ENCODE measurements at regions not wholly inside any gene's neighbourhood (a gene's known extent, or its start where the extent isn't known, plus 50 kb on each side); places are given as distances from the start of the nearest gene placed in this dataset.

GRCh38 chr4:186906722-186907121 is 183.1 kb upstream of the FAT1 start:
- H3K4me3 ChIP-seq (ENCODE audit: control insufficient read depth in 1 of 7, extremely low read depth in 1 of 7, insufficient read depth in 4 of 7, low read depth in 2 of 7, low read length in 6 of 7): no peak overlapping the region
- no peak overlapping the region for H3K27ac ChIP-seq (ENCODE audit: insufficient read depth in 1 of 2, low read depth in 1 of 2, low read length in 2 of 2, poor library complexity in 1 of 2, severe bottlenecking in 2 of 2)
- H3K27me3 ChIP-seq (replicated peaks in 2 of 5; ENCODE audit: control insufficient read depth in 4 of 5, insufficient read depth in 5 of 5, low read length in 4 of 5): no peaks in the 10 kb centered on the region
- H3K36me3 ChIP-seq (ENCODE audit: control insufficient read depth in 4 of 4, insufficient read depth in 4 of 4, low read length in 3 of 4): no peaks in the 10 kb centered on the region
- 71% methylated on average over 3 of the region's 12 CpGs for WGBS (ENCODE audit: insufficient coverage)
- no peaks in the 10 kb centered on the region for H3K4me1 ChIP-seq (ENCODE audit: control extremely low read depth in 1 of 4, control insufficient read depth in 4 of 4, insufficient read depth in 4 of 4, low read length in 3 of 4)
- CTCF ChIA-PET: interaction anchor here (0.6 kb wide), 1 partner anchor 10 kb away, joined by 3 read pairs; no protein-coding TSS in a partner anchor
- POLR2A ChIA-PET: no interaction called here
- no peaks in the 10 kb centered on the region for H3K9me3 ChIP-seq (ENCODE audit: control extremely low read depth in 1 of 5, control insufficient read depth in 4 of 5, insufficient read depth in 2 of 5, low read depth in 1 of 5, low read length in 4 of 5)
- DNase-seq: no peak

- Histone ChIP-seq H3K9me3 (ENCODE audit: control extremely low read depth in 1 of 5, control insufficient read depth in 4 of 5, insufficient read depth in 2 of 5, low read depth in 1 of 5, low read length in 4 of 5) (no peaks in the 10 kb centered on the region), H3K4me1 (ENCODE audit: control extremely low read depth in 1 of 4, control insufficient read depth in 4 of 4, insufficient read depth in 4 of 4, low read length in 3 of 4) (no peaks in the 10 kb centered on the region), H3K27me3 (replicated peaks in 2 of 5; ENCODE audit: control insufficient read depth in 4 of 5, insufficient read depth in 5 of 5, low read length in 4 of 5) (no peaks in the 10 kb centered on the region), H3K4me3 (ENCODE audit: control insufficient read depth in 1 of 7, extremely low read depth in 1 of 7, insufficient read depth in 4 of 7, low read depth in 2 of 7, low read length in 6 of 7) (no peak overlapping the region), H3K36me3 (ENCODE audit: control insufficient read depth in 4 of 4, insufficient read depth in 4 of 4, low read length in 3 of 4) (no peaks in the 10 kb centered on the region), H3K27ac (ENCODE audit: insufficient read depth in 1 of 2, low read depth in 1 of 2, low read length in 2 of 2, poor library complexity in 1 of 2, severe bottlenecking in 2 of 2) (no peak overlapping the region)
- ChIA-PET CTCF (no interaction called here), POLR2A (interaction anchor here (0.7 kb wide), 1 partner anchor 66 kb away, joined by 3 read pairs; no protein-coding TSS in a partner anchor)
- whole genome bisulfite sequencing (ENCODE audit: insufficient coverage): 100% methylated on average over 1 of the region's 1 CpG
- no peak for DNase-seq
Observed at GRCh38 chr4:186910385-186910784, 186.7 kb upstream of the FAT1 start.

GRCh38 chr4:186912606-186913005 is 188.9 kb upstream of the FAT1 start:
- Histone ChIP-seq H3K4me3 (ENCODE audit: control insufficient read depth in 1 of 7, extremely low read depth in 1 of 7, insufficient read depth in 4 of 7, low read depth in 2 of 7, low read length in 6 of 7) (no peak overlapping the region), H3K9me3 (ENCODE audit: control extremely low read depth in 1 of 5, control insufficient read depth in 4 of 5, insufficient read depth in 2 of 5, low read depth in 1 of 5, low read length in 4 of 5) (no peaks in the 10 kb centered on the region), H3K27ac (ENCODE audit: insufficient read depth in 1 of 2, low read depth in 1 of 2, low read length in 2 of 2, poor library complexity in 1 of 2, severe bottlenecking in 2 of 2) (no peak overlapping the region), H3K36me3 (ENCODE audit: control insufficient read depth in 4 of 4, insufficient read depth in 4 of 4, low read length in 3 of 4) (no peaks in the 10 kb centered on the region), H3K27me3 (replicated peaks in 2 of 5; ENCODE audit: control insufficient read depth in 4 of 5, insufficient read depth in 5 of 5, low read length in 4 of 5) (no peaks in the 10 kb centered on the region), H3K4me1 (ENCODE audit: control extremely low read depth in 1 of 4, control insufficient read depth in 4 of 4, insufficient read depth in 4 of 4, low read length in 3 of 4) (no peaks in the 10 kb centered on the region)
- CTCF ChIA-PET: no interaction called here
- WGBS (ENCODE audit: insufficient coverage): 83% methylated on average over 7 of the region's 9 CpGs
- POLR2A ChIA-PET: no interaction called here
- no peak for DNase-seq

- Histone ChIP-seq H3K4me3 (ENCODE audit: control insufficient read depth in 1 of 7, extremely low read depth in 1 of 7, insufficient read depth in 4 of 7, low read depth in 2 of 7, low read length in 6 of 7) (no peak overlapping the region), H3K27ac (ENCODE audit: insufficient read depth in 1 of 2, low read depth in 1 of 2, low read length in 2 of 2, poor library complexity in 1 of 2, severe bottlenecking in 2 of 2) (no peak overlapping the region), H3K36me3 (ENCODE audit: control insufficient read depth in 4 of 4, insufficient read depth in 4 of 4, low read length in 3 of 4) (no peaks in the 10 kb centered on the region), H3K27me3 (replicated peaks in 2 of 5; ENCODE audit: control insufficient read depth in 4 of 5, insufficient read depth in 5 of 5, low read length in 4 of 5) (no peaks in the 10 kb centered on the region), H3K4me1 (ENCODE audit: control extremely low read depth in 1 of 4, control insufficient read depth in 4 of 4, insufficient read depth in 4 of 4, low read length in 3 of 4) (no peaks in the 10 kb centered on the region), H3K9me3 (ENCODE audit: control extremely low read depth in 1 of 5, control insufficient read depth in 4 of 5, insufficient read depth in 2 of 5, low read depth in 1 of 5, low read length in 4 of 5) (no peaks in the 10 kb centered on the region)
- ChIA-PET CTCF (no interaction called here), POLR2A (no interaction called here)
- 100% methylated on average over 2 of the region's 4 CpGs for WGBS (ENCODE audit: insufficient coverage)
- DNase-seq: no peak
Observed at GRCh38 chr4:186915816-186916215, 192.2 kb upstream of the FAT1 start.

GRCh38 chr4:186917136-186917535 is 193.5 kb upstream of the FAT1 start:
- POLR2A ChIA-PET: no interaction called here

GRCh38 chr4:186918466-186918865 is 194.8 kb upstream of the FAT1 start:
- no peaks in the 10 kb centered on the region for H3K27me3 ChIP-seq (replicated peaks in 2 of 5; ENCODE audit: control insufficient read depth in 4 of 5, insufficient read depth in 5 of 5, low read length in 4 of 5)
- no peak for DNase-seq
- H3K9me3 ChIP-seq (ENCODE audit: control extremely low read depth in 1 of 5, control insufficient read depth in 4 of 5, insufficient read depth in 2 of 5, low read depth in 1 of 5, low read length in 4 of 5): no peaks in the 10 kb centered on the region
- 80% methylated on average over 1 of the region's 3 CpGs for WGBS (ENCODE audit: insufficient coverage)
- H3K27ac ChIP-seq (ENCODE audit: insufficient read depth in 1 of 2, low read depth in 1 of 2, low read length in 2 of 2, poor library complexity in 1 of 2, severe bottlenecking in 2 of 2): no peak overlapping the region
- H3K4me1 ChIP-seq (ENCODE audit: control extremely low read depth in 1 of 4, control insufficient read depth in 4 of 4, insufficient read depth in 4 of 4, low read length in 3 of 4): no peaks in the 10 kb centered on the region
- H3K4me3 ChIP-seq (ENCODE audit: control insufficient read depth in 1 of 7, extremely low read depth in 1 of 7, insufficient read depth in 4 of 7, low read depth in 2 of 7, low read length in 6 of 7): no peak overlapping the region
- no peaks in the 10 kb centered on the region for H3K36me3 ChIP-seq (ENCODE audit: control insufficient read depth in 4 of 4, insufficient read depth in 4 of 4, low read length in 3 of 4)
- POLR2A ChIA-PET: no interaction called here
- CTCF ChIA-PET: no interaction called here

More at GRCh38 chr4:186917136-186917535, 193.5 kb upstream of the FAT1 start:
- Histone ChIP-seq H3K4me3 (ENCODE audit: control insufficient read depth in 1 of 7, extremely low read depth in 1 of 7, insufficient read depth in 4 of 7, low read depth in 2 of 7, low read length in 6 of 7) (no peak overlapping the region), H3K36me3 (ENCODE audit: control insufficient read depth in 4 of 4, insufficient read depth in 4 of 4, low read length in 3 of 4) (no peaks in the 10 kb centered on the region), H3K27ac (ENCODE audit: insufficient read depth in 1 of 2, low read depth in 1 of 2, low read length in 2 of 2, poor library complexity in 1 of 2, severe bottlenecking in 2 of 2) (no peak overlapping the region), H3K9me3 (ENCODE audit: control extremely low read depth in 1 of 5, control insufficient read depth in 4 of 5, insufficient read depth in 2 of 5, low read depth in 1 of 5, low read length in 4 of 5) (no peaks in the 10 kb centered on the region), H3K4me1 (ENCODE audit: control extremely low read depth in 1 of 4, control insufficient read depth in 4 of 4, insufficient read depth in 4 of 4, low read length in 3 of 4) (no peaks in the 10 kb centered on the region), H3K27me3 (replicated peaks in 2 of 5; ENCODE audit: control insufficient read depth in 4 of 5, insufficient read depth in 5 of 5, low read length in 4 of 5) (no peaks in the 10 kb centered on the region)
- DNase-seq: no peak
- CTCF ChIA-PET: no interaction called here

- Histone ChIP-seq H3K27me3 (replicated peaks in 2 of 5; ENCODE audit: control insufficient read depth in 4 of 5, insufficient read depth in 5 of 5, low read length in 4 of 5) (no peaks in the 10 kb centered on the region), H3K4me1 (ENCODE audit: control extremely low read depth in 1 of 4, control insufficient read depth in 4 of 4, insufficient read depth in 4 of 4, low read length in 3 of 4) (no peaks in the 10 kb centered on the region), H3K9me3 (ENCODE audit: control extremely low read depth in 1 of 5, control insufficient read depth in 4 of 5, insufficient read depth in 2 of 5, low read depth in 1 of 5, low read length in 4 of 5) (no peaks in the 10 kb centered on the region), H3K4me3 (ENCODE audit: control insufficient read depth in 1 of 7, extremely low read depth in 1 of 7, insufficient read depth in 4 of 7, low read depth in 2 of 7, low read length in 6 of 7) (no peak overlapping the region), H3K36me3 (ENCODE audit: control insufficient read depth in 4 of 4, insufficient read depth in 4 of 4, low read length in 3 of 4) (no peaks in the 10 kb centered on the region), H3K27ac (ENCODE audit: insufficient read depth in 1 of 2, low read depth in 1 of 2, low read length in 2 of 2, poor library complexity in 1 of 2, severe bottlenecking in 2 of 2) (no peak overlapping the region)
- CTCF ChIA-PET: no interaction called here
- 96% methylated on average over 14 of the region's 16 CpGs for WGBS (ENCODE audit: insufficient coverage)
- no peak for DNase-seq
- POLR2A ChIA-PET: no interaction called here
Observed at GRCh38 chr4:186919340-186919739, 195.7 kb upstream of the FAT1 start.
